NCI-H128 (cell line): ENCODE measurements at regions not wholly inside any gene's neighbourhood (a gene's known extent, or its start where the extent isn't known, plus 50 kb on each side); places are given as distances from the start of the nearest gene placed in this dataset.
"Not testable (repeated sequence)": the region's sequence is repeated elsewhere in the genome, so short reads cannot be mapped to it uniquely, and the experiment has no call there.

Experiments used
- DNase-seq: peaks from one replicate; lab custom pipeline; 2025; ENCODE audit not compliant: unreplicated experiment; lab: John Stamatoyannopoulos, UW

DNA sequence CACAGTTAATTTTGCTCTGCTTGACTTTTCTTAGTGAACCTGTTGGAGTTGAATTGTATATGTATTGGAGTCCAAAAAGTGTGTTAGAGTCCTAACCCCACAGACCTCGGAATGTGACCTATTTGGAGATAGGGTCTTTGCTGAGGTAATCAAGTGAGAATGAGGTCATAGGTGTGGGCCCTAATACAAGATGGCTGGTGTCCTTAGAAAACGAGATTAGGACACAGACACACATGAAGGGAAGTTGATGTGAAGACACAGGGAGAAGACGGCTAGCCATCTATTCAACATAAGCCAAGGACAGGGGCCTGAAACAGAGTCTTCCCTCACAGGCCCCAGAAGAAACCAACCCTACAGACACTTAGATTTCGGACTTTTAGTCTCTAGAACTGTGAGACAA, 260.6 kb upstream of the NEBL start:
- DNase-seq: no peak

DNA sequence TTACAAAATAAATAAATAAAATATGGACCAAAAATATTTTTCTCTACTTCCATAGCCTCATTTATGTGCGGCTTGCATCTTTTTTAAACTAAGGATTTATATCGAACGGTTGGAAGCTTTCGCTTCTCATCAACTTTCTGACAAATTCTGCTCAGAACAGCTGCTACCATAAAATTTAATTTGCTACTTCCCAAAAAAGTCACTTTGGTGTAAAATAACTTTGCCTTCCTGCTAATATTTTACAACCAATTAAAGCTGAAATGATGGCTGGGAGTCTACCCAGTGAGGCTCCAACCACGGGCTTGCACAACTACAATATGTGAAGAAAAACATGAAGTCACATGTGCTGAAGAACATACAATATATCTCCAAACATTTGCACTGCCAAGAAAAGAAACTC, 253.1 kb upstream of the NEBL start:
- DNase-seq: no peak

DNA sequence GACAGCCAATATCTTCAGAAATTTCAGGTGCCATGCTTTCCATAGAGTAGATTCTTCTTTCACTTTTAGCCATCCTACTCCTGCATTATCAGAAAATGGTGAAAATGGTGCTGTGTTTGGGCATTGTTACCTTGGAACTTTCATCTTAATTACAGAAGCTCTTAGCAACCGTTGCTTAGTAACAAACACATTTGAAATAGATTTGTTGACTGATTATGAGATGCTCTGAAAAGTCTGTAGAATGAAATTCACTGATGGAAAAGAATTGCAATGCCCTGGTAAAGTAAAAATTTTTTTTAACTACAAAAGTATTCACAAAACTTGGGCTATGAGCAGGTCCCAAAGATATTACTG, 249.3 kb upstream of the NEBL start:
- no peak for DNase-seq

DNA sequence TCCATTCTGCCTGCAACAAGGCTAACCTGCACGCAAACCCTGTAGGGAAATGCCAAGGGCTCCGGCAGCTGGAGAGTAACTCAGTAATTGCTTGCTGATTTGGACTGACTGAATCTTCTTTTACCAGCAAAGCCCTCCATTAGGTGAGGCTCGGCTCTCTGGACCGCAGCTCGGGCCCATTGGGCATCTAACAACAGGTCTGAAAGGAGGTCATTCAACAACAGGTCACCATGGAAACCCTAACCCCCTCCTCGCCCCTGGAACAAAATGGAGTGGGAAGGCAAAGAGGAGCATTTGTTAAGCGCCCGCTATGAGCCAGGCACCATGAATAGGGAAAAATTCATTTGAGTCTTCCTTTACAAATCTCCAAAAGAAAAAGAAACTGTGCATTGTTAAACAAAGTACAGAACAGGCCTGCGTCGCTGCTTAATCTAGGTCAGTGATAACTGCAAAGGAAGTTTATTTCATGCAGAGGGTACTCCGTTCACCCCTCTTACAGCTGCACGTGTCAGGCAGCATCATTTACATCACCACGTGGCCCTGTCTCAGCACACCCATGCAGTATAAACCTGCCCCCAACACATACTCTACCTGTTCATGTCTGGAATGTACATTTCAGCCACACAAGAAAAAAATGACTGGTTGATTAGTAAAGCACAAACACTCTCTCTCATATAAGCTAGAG, 248.8 kb upstream of the NEBL start:
- DNase-seq: no peak

DNA sequence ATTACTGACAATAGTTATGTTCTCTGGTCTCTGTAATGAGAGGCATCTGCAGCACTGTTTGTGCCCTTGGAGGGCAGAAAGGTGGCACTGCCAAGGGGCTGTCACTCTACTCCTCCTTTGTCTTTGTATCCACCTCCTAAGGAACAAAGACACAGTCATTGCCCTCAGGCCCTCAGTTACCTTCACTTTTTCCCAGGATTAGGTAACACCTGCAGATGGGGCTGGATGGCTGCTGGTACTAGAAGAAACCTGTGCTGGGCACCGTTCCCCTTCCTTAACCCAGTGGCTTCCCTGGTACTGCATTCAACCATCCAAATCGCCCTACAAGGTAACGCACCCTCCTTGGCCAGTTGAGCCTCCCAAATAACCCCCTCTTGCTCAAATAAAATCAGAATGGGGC, 246.9 kb upstream of the NEBL start:
- no peak for DNase-seq

DNA sequence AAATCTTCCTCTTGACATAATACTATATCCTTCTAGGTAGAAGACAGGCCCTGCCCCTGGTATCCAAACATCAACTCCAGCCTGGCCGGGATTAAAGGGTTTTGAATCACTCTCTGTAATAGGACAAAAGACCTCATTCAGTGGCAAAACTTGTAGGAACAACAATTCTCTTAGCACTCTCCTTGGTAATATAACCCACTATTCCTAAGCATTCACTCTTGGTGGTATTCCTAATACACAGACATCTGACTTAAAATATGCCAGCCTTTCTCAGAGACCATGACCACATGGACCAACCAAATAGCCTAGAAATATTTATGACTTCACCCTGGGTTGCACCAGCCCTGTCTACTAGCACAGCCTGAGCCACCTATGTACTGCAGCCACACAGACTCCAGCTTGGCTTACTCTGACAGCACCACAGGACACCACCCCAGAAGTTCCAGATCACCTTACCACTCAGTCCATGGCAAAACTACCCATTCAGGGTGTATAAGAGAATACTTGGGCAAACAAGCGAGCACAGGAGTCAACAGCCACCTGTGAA, 244.9 kb upstream of the NEBL start:
- no peak for DNase-seq

DNA sequence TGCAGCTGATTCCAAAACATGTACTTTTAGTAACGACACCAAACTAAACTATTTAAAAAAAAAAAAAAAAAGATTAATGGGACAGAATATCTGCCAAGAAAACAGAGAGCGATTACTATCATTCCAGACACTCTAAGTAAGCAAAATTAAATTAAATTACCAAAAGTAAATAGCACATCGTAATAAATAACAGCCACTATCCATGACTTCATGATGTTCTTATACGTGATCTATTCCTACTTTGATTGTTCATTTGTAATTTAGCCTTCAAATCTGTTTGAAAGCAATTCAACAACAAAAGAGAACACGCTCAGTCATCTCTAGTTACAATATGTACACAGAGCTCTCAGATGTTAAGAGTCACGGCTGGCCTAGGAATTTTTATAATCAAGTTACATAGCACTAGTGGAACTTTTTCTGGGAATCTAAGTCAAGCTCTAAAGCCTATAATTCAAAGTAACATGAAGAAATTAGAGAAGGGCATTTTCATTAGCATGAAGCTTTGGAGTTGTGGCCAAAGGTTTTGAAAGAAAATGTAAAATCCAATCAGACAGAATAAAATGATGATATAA, 241.7 kb upstream of the NEBL start:
- DNase-seq: no peak

DNA sequence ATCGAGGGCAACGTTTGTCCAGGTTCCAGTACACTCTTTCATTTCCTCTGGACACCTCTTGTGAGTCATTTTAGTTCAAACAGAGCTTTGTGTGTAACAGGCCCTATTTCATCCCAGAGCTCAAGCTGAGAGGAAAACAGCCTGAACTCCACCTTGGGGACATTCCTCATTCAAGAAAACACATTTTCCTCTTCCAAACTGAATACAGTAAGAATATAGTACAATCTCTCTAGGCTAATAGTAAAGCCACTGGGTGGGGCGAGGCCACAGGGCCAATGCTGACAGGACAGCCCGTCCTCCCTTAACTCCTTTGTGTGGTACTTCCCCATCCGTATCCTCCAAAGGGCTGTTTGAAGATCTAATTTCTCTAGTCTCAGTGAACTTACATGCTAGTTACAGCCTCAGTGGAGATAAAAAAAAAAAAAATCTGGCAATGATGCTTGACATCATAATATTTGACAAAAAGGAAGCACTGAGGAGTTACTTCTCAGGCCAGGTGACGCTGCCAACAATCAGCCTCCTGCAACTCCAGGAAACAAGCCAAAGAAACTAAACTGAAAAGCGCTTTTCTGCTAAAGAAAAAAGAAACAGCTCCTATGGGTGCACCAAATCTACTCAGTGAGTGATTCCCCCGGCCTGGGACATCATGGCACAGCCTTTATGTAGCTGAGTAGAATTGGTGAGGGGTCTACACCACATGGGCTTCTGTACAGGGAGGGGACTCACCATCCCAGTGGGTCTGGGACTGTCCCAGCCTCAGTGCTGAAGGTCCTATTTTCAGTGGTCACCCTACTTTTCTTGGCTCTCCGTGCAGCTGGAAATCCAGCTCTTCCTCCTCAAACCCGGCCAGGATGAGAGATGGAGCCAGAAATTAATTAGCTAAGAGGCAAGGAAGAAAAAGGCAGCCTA, 238.2 kb upstream of the NEBL start:
- no peak for DNase-seq

DNA sequence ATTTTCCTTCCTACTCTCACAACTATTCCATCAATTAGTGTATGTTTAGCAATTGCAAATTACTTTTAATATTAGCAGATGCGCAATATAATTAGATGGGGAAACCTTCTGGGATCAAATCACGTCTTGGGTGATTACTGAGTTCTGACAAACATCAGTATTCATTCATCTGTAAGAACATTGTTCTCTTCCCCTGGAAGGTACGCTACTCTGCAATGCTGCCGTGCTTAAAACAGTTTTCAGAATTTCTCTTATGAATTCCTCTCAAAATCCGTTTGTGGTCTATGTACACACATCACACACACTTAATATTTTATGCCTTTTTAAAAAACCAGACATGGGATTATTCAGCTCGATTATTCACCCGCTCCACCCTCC, 237.5 kb upstream of the NEBL start:
- no peak for DNase-seq

DNA sequence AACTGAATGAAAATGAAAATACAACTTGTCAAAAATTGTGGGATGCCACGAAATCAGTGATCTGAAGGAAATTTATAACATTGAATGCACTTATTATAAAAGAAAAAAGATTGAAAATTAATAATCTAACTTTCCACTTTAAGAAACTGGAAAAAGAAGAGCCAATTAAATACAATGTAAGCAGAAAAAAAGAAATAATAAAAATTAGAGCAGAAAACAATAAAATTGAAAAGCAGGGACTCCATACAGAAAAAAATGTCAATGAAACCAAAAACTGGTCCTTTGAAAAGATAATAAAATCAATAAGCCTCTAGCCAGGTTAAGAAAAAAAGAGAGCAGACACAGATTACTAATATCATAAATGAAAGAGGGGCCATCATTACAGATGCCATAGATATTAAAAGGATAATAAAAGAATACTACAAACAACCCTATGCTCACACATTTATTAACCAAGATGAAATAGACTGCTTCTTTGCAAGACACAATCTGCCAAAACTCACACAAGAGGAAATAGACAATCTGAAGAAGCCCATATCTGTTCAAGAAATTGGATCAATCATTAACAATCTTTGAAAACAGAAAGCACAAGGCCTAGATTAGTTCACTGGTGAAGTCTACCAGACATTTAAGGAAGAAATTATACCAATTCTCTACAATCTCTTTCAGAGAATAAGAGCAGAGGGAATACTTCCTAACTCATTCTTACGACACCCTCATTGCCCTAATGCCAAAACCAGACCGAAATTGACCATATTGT, 233.8 kb upstream of the NEBL start:
- no peak for DNase-seq

DNA sequence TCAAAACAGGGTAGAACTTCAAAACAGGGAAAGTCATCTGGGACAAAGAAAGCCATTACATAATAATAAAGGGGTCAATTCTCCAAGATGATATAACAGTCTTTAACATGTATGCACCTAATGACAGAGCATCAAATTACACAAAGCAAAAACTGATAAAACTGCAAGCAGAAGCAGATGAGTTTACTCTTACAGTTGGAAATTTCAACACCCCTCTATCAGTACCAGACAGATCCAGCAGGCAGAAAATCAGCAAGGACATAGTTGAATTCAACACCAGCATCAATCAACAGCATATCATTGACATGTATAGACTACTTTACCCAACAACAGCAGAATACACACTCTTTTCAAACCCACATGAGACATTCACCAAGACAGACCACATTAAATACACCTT, 233.0 kb upstream of the NEBL start:
- DNase-seq: no peak

DNA sequence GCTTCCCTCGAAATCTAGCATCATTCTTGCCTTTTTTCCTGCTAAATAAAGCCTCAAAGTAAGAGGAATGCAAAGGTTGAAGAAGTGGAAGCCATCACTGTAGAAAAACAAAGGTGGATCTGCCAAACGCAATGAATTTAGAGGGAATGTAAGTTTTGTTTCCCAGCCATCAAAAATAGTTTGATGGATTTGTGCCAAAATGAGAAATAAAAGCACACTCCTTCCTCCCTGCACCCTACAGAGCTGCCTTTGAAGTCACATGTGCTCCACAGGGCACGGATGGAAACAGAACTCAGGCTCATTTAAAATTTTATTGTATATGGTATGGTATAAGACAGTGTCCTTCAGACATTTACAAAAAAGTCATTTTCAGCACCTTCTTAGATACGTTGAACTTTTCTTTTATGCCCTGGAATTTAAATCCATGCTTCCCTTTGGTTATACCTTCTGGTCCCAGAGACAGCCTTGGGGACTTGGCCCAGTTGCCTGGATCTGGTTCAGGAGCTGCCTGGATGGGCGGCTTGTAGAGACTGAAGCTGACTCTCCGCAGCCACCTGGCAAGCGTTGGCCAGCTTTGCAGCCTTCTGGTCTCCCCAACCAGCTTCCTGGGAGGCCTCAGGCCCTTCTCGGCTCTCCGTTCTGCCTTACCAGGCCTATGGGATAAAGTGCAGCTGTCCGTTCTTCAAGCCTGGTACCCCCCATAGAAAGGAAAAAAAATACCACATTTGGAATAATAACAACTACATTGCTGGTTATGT, 228.5 kb upstream of the NEBL start:
- DNase-seq: no peak

DNA sequence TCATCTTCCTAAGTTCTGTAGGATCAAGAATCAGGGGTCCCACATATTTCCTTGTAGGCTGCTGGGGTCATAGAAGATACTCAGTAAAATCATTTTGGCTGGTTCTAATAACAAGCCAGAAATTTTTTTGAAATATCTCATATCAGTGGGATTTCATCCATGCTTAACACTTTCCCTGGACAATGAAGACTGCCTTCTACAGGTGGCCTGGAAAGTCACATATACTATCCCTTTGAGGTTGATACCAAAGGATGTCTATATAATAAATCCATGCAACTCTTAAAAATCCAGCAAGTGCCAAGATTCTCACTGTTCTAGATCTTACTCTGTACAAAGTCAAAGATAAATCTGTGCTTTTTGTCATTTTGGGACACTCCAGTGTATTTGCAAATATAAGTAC, 225.8 kb upstream of the NEBL start:
- DNase-seq: no peak

DNA sequence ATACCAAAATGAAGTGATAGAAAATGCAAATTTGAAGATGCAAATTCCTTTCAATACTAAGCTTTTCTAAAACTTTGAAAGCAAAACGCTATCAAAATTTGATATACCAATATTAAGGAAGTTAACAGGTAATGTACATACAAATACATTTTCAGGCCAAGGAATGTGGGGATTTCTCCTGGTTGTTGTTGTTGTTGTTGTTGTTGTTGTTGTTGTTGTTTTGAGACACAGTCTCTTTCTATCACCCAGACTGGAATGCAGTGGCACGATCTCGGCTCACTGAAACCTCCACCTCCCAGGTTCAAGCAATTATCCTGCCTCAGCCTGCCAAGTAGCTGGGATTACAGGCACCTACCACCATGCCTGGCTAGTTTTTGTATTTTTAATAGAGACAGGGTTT, 224.7 kb upstream of the NEBL start:
- not testable (repeated sequence) for DNase-seq

DNA sequence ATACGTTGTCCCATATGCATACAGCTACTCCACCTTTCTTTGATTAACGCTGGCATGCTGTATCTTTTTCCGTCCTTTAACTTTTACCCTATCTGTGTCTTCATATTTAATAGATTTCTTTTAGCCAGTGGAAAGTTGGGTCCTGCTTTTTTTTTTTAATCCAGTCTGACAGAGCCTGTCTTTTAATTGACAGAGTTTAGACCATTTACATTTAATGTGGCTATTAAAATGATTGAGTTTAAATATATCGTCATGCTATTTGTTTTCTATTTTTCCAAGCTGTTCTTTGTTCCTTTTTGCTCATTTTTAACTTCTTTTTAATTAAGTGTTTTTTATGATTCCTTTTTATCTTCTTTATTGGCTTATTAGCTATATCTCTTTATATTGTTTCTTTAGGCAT, 217.6 kb upstream of the NEBL start:
- no peak for DNase-seq

DNA sequence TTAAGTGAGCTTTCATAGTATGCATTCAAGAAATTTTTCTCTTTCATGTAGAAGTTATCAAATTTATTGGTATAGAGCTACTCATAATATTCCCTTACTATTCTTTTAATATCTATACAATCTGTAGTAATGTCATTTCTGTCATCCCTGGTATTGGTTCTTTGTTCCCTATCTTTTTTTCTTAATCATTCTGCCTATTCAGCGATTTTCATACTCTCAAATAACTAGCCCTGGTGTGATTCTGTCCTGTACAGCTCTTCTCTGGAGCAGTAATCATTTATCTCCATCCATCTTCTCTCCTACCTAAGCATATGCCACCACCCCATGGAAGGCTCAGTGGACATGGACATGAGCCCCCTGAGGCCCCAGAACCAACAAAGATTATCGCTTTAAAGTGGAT, 213.2 kb upstream of the NEBL start:
- no peak for DNase-seq

DNA sequence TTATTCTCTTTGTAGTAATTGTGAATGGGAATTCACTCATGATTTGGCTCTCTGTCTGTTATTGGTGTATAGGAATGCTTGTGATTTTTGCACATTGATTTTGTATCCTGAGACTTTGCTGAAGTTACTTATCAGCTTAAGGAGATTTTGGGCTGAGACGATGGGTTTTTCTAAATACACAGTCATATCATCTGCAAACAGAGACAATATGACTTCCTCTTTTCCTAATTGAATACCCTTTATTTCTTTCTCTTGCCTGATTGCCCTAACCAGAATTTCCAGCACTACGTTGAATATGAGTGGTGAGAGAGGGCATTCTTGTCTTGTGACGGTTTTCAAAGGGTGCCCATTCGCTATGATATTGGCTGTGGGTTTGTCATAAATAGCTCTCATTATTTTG, 209.8 kb upstream of the NEBL start:
- DNase-seq: not testable (repeated sequence)

DNA sequence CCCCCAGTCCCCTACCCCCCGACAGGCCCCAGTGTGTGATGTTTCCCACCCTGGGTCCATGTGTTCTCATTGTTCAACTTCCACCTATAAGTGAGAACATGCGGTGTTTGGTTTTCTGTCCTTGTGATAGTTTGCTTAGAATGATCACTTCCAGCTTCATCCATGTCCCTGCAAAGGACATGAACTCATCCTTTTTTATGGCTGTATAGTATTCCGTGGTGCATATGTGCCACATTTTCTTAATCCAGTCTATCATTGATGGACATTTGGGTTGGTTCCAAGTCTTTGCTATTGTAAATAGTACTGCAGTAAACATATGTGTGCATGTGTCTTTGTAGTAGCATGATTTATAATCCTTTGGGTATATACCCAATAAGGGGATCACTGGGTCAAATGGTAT, 208.2 kb upstream of the NEBL start:
- DNase-seq: not testable (repeated sequence)

DNA sequence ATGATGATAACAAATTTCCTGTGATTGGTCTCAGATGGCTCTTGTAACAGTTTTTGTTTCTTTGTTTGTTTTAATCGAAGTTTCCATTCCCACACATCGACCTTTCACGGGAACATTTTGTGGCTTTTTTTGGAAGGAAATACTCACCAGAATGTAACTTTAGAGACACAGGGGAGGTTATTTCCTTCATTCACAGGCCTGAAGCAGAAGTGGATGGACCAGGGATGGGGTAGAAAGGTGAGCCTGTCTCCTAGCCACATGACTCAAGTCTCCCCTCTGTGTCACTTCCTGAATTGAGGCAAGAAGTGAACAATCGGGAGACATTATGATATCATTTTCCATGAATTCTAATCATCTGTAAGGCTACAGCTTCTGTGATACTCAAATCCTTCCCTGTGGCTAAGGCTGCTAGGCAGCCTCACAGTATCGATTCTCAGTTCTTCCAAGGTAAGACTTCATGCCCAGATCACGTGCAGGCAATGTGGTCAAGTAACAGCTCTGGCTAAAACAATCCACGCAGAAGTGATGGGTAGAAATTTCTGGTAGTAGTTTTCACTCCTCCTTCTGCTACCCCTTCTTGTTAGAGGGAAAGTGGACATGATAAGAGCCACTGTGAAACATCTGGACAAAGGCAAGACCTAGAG, 203.9 kb upstream of the NEBL start:
- DNase-seq: no peak

DNA sequence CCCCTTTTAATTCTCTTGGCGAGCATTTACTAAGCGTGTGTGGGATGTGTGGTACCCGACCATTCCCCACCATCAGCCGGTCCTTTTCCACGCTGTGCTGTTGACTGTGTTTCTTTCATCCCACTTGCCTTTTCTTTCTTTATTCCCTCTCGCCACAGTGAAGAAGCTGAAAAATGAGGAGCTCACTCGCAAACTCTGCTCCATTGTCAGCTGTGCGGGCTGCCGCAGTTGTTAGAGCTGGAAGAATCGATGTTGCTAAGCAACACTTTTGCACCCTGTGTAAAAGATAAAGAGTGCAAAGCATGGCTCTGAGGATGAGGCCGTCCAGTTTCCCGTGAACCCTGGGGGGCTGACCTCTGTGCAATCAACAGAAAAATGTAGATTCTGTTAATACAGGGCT, 203.1 kb upstream of the NEBL start:
- DNase-seq: no peak
